Activated CD4-positive, CD25-positive, alpha-beta regulatory T cell treated with anti-CD3 and anti-CD28 coated beads, Interleukin-2, amount 50 U/mL, for 16 hours (primary cell): ENCODE measurements at regions not wholly inside any gene's neighbourhood (a gene's known extent, or its start where the extent isn't known, plus 50 kb on each side); places are given as distances from the start of the nearest gene placed in this dataset.

Source experiments
- DNase-seq: peaks from one replicate; pipeline ENCODE4 v3.0.0-alpha.2; 2020; ENCODE audit warnings: low read depth, low spot score

- DNase-seq: no peak
Measured at GRCh38 chr20:60573003-60573680, 614.9 kb downstream of the CDH26 start.

GRCh38 chr20:60576236-60576635 lies 618.0 kb downstream of the CDH26 start:
- DNase-seq: no peak

- DNase-seq: no peak
Measured at GRCh38 chr20:60579941-60580515, 621.8 kb downstream of the CDH26 start.

- no peak for DNase-seq
Measured at GRCh38 chr20:60581606-60582115, 623.4 kb downstream of the CDH26 start.

GRCh38 chr20:60583741-60584140 lies 625.5 kb downstream of the CDH26 start:
- no peak for DNase-seq

GRCh38 chr20:60584221-60584620 lies 626.0 kb downstream of the CDH26 start:
- DNase-seq: no peak

- DNase-seq: no peak
Measured at GRCh38 chr20:60585651-60586050, 627.4 kb downstream of the CDH26 start.

- DNase-seq: no peak
Measured at GRCh38 chr20:60586269-60587050, 628.2 kb downstream of the CDH26 start.

GRCh38 chr20:60587986-60588385 lies 629.8 kb downstream of the CDH26 start:
- DNase-seq: no peak

- DNase-seq: no peak
Measured at GRCh38 chr20:60589623-60590022, 631.4 kb downstream of the CDH26 start.

- DNase-seq: no peak
Measured at GRCh38 chr20:60591172-60591799, 633.1 kb downstream of the CDH26 start.

GRCh38 chr20:60598528-60598927 lies 640.3 kb downstream of the CDH26 start:
- DNase-seq: no peak

- no peak for DNase-seq
Measured at GRCh38 chr20:60599381-60599780, 641.2 kb downstream of the CDH26 start.

- no peak for DNase-seq
Measured at GRCh38 chr20:60600036-60600435, 641.8 kb downstream of the CDH26 start.

- no peak for DNase-seq
Measured at GRCh38 chr20:60624066-60624465, 628.0 kb upstream of the CDH4 start.

- no peak for DNase-seq
Measured at GRCh38 chr20:60627751-60628565, 624.1 kb upstream of the CDH4 start.

GRCh38 chr20:60628749-60629148 lies 623.3 kb upstream of the CDH4 start:
- DNase-seq: no peak

- no peak for DNase-seq
Measured at GRCh38 chr20:60629206-60629605, 622.9 kb upstream of the CDH4 start.

GRCh38 chr20:60630609-60631008 lies 621.5 kb upstream of the CDH4 start:
- no peak for DNase-seq

GRCh38 chr20:60631585-60632287 lies 620.3 kb upstream of the CDH4 start:
- no peak for DNase-seq
